Type B pancreatic cell (in vitro differentiated cells): ENCODE measurements at regions not wholly inside any gene's neighbourhood (a gene's known extent, or its start where the extent isn't known, plus 50 kb on each side); places are given as distances from the start of the nearest gene placed in this dataset.

ENCODE experiments used
- DNase-seq: peaks from one replicate; pipeline ENCODE4 v3.0.0; 2021; ENCODE audit warnings: mixed read lengths; ENCODE audit not compliant: unreplicated experiment; ENCODE audit errors: extremely low spot score
- H3K27ac Mint-ChIP-seq: 2 replicates; pipeline ENCODE4 v1.8.0; 2021; ENCODE audit warnings: mild to moderate bottlenecking, mixed read lengths
- H3K27me3 Mint-ChIP-seq: 2 replicates; pipeline ENCODE4 v1.8.0; 2021; ENCODE audit warnings: mixed read lengths
- H3K36me3 Mint-ChIP-seq: 2 replicates; pipeline ENCODE4 v1.8.0; 2021; ENCODE audit warnings: mixed read lengths
- H3K4me1 Mint-ChIP-seq: one replicate; pipeline ENCODE4 v1.8.0; 2021; ENCODE audit warnings: mixed read lengths; ENCODE audit not compliant: unreplicated experiment
- H3K4me3 Mint-ChIP-seq: 2 replicates; pipeline ENCODE4 v1.8.0; 2021; ENCODE audit warnings: mild to moderate bottlenecking, mixed read lengths
- H3K9me3 Mint-ChIP-seq: 2 replicates; pipeline ENCODE4 v1.8.0; 2021; ENCODE audit warnings: mixed read lengths
- TF ChIP-seq, protein P1 (sequence below): fragments of 200-600 bp; sonication (generic); conservative IDR thresholded peaks from 2 replicates; pipeline ENCODE4 v1.5.0; 2021; ENCODE audit warnings: antibody characterized with exemption, mild to moderate bottlenecking

DNA sequence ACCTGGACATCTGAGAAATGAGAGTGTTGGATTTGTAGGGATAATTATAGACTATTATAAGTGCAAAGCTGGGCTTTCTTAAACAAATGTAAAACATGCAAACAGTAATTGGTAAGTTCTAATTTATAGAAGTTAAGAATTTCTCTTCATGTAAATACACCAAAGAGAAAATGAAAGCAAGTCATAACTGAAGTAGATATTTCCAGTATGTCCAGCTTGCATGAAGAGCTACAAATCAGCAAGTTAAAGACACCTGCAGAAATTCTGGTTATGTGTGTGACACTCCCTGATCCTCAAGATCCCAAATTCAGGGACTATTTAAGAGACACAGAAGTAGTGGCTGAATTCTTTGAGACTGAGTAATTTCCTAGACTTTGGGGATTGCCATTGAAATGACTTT, 308.9 kb downstream of the TLE4 start:
- TF ChIP-seq, protein P1, sequence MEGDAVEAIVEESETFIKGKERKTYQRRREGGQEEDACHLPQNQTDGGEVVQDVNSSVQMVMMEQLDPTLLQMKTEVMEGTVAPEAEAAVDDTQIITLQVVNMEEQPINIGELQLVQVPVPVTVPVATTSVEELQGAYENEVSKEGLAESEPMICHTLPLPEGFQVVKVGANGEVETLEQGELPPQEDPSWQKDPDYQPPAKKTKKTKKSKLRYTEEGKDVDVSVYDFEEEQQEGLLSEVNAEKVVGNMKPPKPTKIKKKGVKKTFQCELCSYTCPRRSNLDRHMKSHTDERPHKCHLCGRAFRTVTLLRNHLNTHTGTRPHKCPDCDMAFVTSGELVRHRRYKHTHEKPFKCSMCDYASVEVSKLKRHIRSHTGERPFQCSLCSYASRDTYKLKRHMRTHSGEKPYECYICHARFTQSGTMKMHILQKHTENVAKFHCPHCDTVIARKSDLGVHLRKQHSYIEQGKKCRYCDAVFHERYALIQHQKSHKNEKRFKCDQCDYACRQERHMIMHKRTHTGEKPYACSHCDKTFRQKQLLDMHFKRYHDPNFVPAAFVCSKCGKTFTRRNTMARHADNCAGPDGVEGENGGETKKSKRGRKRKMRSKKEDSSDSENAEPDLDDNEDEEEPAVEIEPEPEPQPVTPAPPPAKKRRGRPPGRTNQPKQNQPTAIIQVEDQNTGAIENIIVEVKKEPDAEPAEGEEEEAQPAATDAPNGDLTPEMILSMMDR, result no peak
- Mint-ChIP-seq H3K27ac (no peak overlapping the region), H3K36me3 (no peaks in the 10 kb centered on the region), H3K4me1 (no peaks in the 10 kb centered on the region), H3K27me3 (peaks cover 9% of the 10 kb centered on the region), H3K9me3 (no peaks in the 10 kb centered on the region), H3K4me3 (no peak overlapping the region)
- no peak for DNase-seq

DNA sequence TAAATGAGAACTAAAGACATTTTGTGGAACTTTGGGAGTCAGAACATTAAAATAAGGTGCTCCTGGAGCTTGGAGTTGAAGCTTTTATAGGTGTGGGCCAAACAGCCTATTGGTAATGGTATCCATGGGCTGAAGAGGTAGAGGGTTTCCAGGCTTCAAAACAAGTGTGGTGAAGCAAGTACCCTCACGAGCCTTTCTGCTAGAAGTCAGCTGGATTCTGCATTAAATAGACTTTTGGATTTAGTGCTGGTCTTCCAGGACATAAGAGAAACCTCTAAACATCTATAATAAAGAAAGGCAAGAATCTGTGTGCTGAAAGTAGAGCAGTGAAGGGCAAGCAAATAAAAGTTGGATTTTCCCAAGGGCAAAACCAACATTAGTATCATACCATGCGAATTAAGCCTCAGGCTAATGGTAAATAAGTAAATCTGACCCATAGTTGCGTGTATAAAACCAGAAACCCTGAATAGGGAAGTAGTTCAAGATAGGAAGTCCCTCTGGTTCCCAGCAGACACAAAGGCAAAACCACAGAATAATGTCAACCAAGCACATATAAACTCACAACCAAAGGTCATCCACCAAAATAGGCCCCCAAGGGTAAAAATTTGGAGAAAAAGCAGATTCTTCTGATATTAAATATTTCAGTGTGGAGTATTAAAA, 306.3 kb downstream of the TLE4 start:
- Mint-ChIP-seq H3K36me3 (no peaks in the 10 kb centered on the region), H3K4me1 (no peaks in the 10 kb centered on the region), H3K27ac (no peak overlapping the region), H3K4me3 (no peak overlapping the region), H3K9me3 (peaks cover 4% of the 10 kb centered on the region), H3K27me3 (peaks cover 2% of the 10 kb centered on the region)
- TF ChIP-seq, protein P1, result no peak
- DNase-seq, result no peak

DNA sequence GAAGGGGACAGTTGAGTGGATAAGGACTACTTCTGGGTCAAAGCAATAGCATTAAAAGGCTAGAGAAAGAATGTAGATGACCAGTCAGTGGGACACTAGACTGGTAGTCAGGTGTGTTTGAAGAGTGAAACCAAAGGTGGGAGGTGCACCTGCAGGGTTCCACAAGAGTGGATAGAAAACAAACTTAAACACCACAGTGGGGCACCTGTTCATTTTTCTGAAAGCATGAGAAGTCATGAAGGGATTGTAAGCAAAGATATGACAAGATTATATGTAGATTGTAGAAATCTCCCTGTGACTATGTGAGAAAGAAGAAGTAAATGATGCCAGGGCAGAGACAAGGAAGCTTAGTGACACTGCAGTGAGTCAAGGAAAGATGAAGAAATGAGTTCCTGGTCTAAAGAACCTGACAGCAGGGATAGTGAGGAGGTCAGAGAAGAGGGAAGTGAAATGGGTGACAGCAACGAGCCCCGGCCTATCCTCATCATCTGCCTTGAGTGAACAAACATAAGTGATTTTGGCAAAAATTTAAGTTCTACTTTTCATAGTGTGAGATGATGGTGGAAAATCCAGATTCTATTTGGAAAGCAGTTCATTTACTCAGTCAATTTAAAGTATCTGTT, 296.9 kb downstream of the TLE4 start:
- Mint-ChIP-seq H3K4me3 (no peak overlapping the region), H3K27ac (no peak overlapping the region), H3K4me1 (no peaks in the 10 kb centered on the region), H3K9me3 (peaks cover 7% of the 10 kb centered on the region), H3K36me3 (no peaks in the 10 kb centered on the region), H3K27me3 (peaks cover 4% of the 10 kb centered on the region)
- no peak for DNase-seq
- TF ChIP-seq, protein P1, result no peak

DNA sequence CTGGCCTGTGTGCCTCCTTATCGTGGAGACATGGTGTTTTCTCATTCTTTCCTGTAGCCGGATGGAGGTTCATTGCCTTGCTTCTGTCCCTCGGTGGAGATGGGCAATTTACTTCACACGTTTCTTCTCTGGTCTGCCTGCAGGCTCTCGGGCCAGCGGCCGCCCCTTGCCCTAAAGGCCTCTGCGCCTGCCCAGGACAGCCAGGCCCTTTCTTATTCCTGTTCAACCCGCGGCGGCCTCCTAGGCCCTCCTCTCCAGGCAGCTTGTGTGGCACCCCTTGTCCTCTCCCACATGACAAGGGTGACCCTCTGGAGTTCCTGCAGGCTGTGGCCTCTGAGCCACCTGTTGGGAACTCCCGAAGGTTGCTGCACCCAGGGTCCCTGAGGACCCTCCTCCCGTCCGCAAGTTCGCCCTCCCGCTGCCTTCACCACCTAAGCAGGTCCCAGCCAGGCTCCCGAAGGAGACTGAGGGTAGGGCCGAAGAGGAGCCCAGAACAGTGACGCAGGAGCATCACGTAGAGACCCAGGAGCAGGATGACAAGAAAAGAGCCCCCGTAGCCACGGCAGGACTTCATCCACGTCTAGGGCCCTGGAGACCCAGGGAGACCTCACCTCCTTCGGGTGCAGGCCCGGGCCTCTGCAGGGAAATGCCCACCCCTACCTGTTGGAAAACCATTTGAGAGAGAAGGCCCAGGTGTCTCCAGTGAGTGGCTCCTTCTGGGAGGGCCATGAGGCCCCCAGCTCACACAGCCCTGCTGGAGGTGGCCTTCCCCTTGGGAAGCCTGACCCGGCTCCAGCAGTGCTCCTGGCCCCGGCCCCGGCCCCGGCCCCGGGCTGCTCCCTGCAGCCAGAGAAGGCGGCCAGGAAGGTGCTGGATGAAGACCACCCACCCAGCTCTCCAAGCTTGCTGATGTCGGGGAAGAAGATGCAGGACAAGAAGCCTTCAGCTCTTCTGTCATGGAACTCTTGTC, 291.4 kb downstream of the TLE4 start:
- peaks cover 12% of the 10 kb centered on the region for H3K9me3 Mint-ChIP-seq
- H3K27ac Mint-ChIP-seq, result no peak overlapping the region
- no peaks in the 10 kb centered on the region for H3K36me3 Mint-ChIP-seq
- no peak overlapping the region for H3K4me3 Mint-ChIP-seq
- peaks cover 4% of the 10 kb centered on the region for H3K27me3 Mint-ChIP-seq
- TF ChIP-seq, protein P1, result no peak
- H3K4me1 Mint-ChIP-seq, result no peaks in the 10 kb centered on the region
- no peak for DNase-seq

DNA sequence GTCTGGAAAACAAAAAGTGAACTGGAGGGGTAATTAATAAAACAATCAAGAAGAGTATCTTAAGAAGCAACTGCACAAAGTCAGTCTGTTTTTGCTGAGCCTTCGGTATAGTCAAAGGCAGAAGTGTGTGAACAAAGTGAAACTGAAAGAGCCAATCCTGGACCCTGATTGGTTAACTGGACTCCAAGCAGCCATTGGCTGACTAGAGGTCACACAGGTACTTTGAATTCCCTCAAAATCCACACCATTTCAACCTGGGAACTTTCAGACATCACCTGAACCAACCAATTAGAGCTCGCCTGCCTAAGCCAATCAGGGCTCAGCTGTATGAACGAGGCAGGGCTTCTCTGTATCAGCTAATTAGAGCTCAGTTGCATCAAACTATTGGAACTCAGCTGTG, 286.7 kb downstream of the TLE4 start:
- no peaks in the 10 kb centered on the region for H3K4me1 Mint-ChIP-seq
- no peak overlapping the region for H3K27ac Mint-ChIP-seq
- no peaks in the 10 kb centered on the region for H3K27me3 Mint-ChIP-seq
- H3K9me3 Mint-ChIP-seq, result peaks cover 5% of the 10 kb centered on the region
- H3K4me3 Mint-ChIP-seq, result no peak overlapping the region
- H3K36me3 Mint-ChIP-seq, result no peaks in the 10 kb centered on the region
- TF ChIP-seq, protein P1, result no peak
- no peak for DNase-seq
